ENCODE measurements at regions not wholly inside any gene's neighbourhood (a gene's known extent, or its start where the extent isn't known, plus 50 kb on each side); places are given as distances from the start of the nearest gene placed in this dataset.

DNA sequence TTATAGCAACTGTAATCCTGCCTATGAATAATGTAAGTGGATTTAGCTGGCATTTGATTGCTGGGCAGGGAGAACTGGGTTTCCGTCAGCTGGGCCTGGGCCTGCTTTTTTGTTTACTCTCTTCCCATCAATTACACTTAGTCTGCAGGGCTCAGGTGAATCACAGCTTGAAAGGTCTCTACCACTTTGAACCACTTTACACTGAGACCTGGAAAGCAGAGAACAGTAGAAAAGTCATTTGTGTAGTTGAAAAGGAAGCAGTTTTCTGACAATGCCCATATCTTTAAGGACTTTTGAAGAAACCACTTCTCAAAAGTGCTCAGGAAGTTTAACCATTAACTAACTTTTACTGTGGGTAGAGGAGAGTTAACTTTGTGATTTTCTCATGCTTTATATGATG, 315.4 kb upstream of the SASH1 start:
- Histone ChIP-seq H4K20me1 (ENCODE audit: insufficient read depth, low read length) (no peaks in the 10 kb centered on the region), H3K4me3 (ENCODE audit: low read depth in 1 of 2, low read length in 2 of 2) (no peak overlapping the region), H3K4me1 (ENCODE audit: insufficient read depth, low read length) (no peaks in the 10 kb centered on the region), H3K36me3 (ENCODE audit: insufficient read depth, low read length) (no peaks in the 10 kb centered on the region), H3K27me3 (ENCODE audit: insufficient read depth, low read length, poor library complexity) (no peaks in the 10 kb centered on the region), H3K4me2 (ENCODE audit: insufficient read depth, low read length) (no peak overlapping the region), H3K9me3 (ENCODE audit: insufficient read depth, low read length, severe bottlenecking) (no peaks in the 10 kb centered on the region), H3K79me2 (ENCODE audit: insufficient read depth, low read length) (no peaks in the 10 kb centered on the region), H2AFZ (ENCODE audit: low read depth, low read length) (no peak overlapping the region), H3K9ac (ENCODE audit: low read depth, low read length) (no peak overlapping the region), H3K27ac (ENCODE audit: low read length) (no peak overlapping the region)
- TF ChIP-seq EZH2 (IDR thresholded peaks at IDR 0.05; ENCODE audit: borderline replicate concordance, low read depth, low read length, severe bottlenecking), result no peak
- TF ChIP-seq, protein P1, sequence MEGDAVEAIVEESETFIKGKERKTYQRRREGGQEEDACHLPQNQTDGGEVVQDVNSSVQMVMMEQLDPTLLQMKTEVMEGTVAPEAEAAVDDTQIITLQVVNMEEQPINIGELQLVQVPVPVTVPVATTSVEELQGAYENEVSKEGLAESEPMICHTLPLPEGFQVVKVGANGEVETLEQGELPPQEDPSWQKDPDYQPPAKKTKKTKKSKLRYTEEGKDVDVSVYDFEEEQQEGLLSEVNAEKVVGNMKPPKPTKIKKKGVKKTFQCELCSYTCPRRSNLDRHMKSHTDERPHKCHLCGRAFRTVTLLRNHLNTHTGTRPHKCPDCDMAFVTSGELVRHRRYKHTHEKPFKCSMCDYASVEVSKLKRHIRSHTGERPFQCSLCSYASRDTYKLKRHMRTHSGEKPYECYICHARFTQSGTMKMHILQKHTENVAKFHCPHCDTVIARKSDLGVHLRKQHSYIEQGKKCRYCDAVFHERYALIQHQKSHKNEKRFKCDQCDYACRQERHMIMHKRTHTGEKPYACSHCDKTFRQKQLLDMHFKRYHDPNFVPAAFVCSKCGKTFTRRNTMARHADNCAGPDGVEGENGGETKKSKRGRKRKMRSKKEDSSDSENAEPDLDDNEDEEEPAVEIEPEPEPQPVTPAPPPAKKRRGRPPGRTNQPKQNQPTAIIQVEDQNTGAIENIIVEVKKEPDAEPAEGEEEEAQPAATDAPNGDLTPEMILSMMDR (IDR thresholded peaks at IDR 0.05; ENCODE audit: borderline replicate concordance, extremely low read depth, low read length, poor library complexity, severe bottlenecking), result no peak
- ATAC-seq (ENCODE audit: insufficient read depth, low read depth) (no peak), DNase-seq (no peak)

DNA sequence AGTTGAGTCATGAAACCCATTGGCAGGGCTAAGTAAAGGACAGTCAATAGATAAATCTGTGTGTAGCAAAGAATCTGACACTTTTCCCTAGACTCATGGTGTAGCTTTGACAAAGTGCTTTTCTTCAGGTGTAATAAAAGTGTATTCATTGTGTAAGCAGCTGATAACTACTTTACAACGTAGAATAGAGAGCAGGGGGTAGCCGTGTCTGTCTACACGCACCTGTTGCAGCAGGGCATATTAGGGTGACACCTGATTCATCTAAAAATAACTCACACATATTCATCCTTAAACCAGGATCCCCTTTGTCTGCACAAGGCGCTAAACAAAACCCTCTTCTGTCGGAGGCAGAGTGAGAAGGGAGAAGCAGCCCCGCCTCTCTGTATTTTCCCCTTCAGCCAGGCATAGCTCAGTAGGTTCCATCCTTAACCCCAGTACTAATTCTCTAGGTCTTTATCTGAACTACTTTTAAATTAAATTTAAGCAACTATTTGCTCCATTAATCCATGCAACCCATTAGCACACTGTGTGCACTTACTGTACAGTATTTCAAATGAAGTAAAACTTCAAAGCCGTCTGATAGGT, 306.7 kb upstream of the SASH1 start:
- H3K27me3 ChIP-seq (ENCODE audit: insufficient read depth, low read length, poor library complexity), result peaks cover 2% of the 10 kb centered on the region
- H4K20me1 ChIP-seq (ENCODE audit: insufficient read depth, low read length), result no peaks in the 10 kb centered on the region
- H3K4me2 ChIP-seq (ENCODE audit: insufficient read depth, low read length), result no peak overlapping the region
- ATAC-seq (ENCODE audit: insufficient read depth, low read depth) (no peak), DNase-seq (no peak)
- H3K27ac ChIP-seq (ENCODE audit: low read length), result no peak overlapping the region
- H3K9me3 ChIP-seq (ENCODE audit: insufficient read depth, low read length, severe bottlenecking), result no peaks in the 10 kb centered on the region
- no peak overlapping the region for H3K9ac ChIP-seq (ENCODE audit: low read depth, low read length)
- no peaks in the 10 kb centered on the region for H3K4me1 ChIP-seq (ENCODE audit: insufficient read depth, low read length)
- H2AFZ ChIP-seq (ENCODE audit: low read depth, low read length), result no peak overlapping the region
- no peak overlapping the region for H3K4me3 ChIP-seq (ENCODE audit: low read depth in 1 of 2, low read length in 2 of 2)
- TF ChIP-seq EZH2 (IDR thresholded peaks at IDR 0.05; ENCODE audit: borderline replicate concordance, low read depth, low read length, severe bottlenecking), result no peak
- TF ChIP-seq, protein P1 (IDR thresholded peaks at IDR 0.05; ENCODE audit: borderline replicate concordance, extremely low read depth, low read length, poor library complexity, severe bottlenecking), result no peak
- no peaks in the 10 kb centered on the region for H3K79me2 ChIP-seq (ENCODE audit: insufficient read depth, low read length)
- H3K36me3 ChIP-seq (ENCODE audit: insufficient read depth, low read length), result no peaks in the 10 kb centered on the region

DNA sequence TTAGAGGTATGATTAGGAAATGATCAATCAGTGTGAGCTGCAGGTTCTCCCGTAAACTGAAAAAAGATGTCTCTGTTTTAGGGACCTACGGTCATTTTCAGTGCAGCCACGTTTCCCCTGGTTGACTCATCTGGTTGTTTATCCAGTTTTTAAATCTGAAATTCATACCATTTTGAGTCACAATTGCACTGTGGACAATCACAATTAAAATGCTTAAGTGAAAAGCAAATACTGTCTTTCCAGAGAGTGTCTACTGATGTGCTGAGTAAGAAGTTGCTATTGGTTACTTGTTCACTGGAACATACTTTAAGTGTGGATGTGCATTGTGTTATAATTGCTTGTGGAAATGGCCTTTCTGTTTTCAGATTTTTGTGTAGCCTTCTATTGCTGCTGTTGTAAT, 305.1 kb upstream of the SASH1 start:
- no peak overlapping the region for H3K9ac ChIP-seq (ENCODE audit: low read depth, low read length)
- H4K20me1 ChIP-seq (ENCODE audit: insufficient read depth, low read length), result no peaks in the 10 kb centered on the region
- no peaks in the 10 kb centered on the region for H3K4me1 ChIP-seq (ENCODE audit: insufficient read depth, low read length)
- no peaks in the 10 kb centered on the region for H3K9me3 ChIP-seq (ENCODE audit: insufficient read depth, low read length, severe bottlenecking)
- no peak for DNase-seq
- no peaks in the 10 kb centered on the region for H3K79me2 ChIP-seq (ENCODE audit: insufficient read depth, low read length)
- no peak overlapping the region for H3K4me2 ChIP-seq (ENCODE audit: insufficient read depth, low read length)
- no peak for ATAC-seq (ENCODE audit: insufficient read depth, low read depth)
- no peaks in the 10 kb centered on the region for H3K36me3 ChIP-seq (ENCODE audit: insufficient read depth, low read length)
- no peak overlapping the region for H3K27ac ChIP-seq (ENCODE audit: low read length)
- peaks cover 2% of the 10 kb centered on the region for H3K27me3 ChIP-seq (ENCODE audit: insufficient read depth, low read length, poor library complexity)
- TF ChIP-seq EZH2 (IDR thresholded peaks at IDR 0.05; ENCODE audit: borderline replicate concordance, low read depth, low read length, severe bottlenecking), result no peak
- no peak overlapping the region for H3K4me3 ChIP-seq (ENCODE audit: low read depth in 1 of 2, low read length in 2 of 2)
- H2AFZ ChIP-seq (ENCODE audit: low read depth, low read length), result no peak overlapping the region

DNA sequence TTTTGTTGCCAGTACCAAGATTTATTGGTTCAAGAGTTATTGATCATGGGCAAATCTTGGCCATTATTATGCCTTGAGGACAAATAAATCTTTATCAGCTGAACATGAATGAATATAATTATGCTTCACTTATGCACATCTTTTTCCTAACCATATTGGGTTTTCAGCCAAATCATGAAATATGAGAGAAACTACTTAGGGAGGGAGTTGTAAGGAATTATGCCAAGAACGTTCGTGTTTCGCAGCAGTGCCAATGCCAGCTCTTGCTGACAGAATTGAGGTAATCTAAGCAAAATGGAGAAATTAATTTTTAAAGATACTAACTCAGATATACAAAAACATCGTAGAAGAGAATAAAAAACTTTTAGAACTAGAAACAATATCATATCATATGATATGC, 301.1 kb upstream of the SASH1 start:
- no peaks in the 10 kb centered on the region for H3K4me1 ChIP-seq (ENCODE audit: insufficient read depth, low read length)
- no peaks in the 10 kb centered on the region for H3K27me3 ChIP-seq (ENCODE audit: insufficient read depth, low read length, poor library complexity)
- no peak for DNase-seq
- no peaks in the 10 kb centered on the region for H3K36me3 ChIP-seq (ENCODE audit: insufficient read depth, low read length)
- no peak overlapping the region for H3K27ac ChIP-seq (ENCODE audit: low read length)
- no peak overlapping the region for H2AFZ ChIP-seq (ENCODE audit: low read depth, low read length)
- H3K79me2 ChIP-seq (ENCODE audit: insufficient read depth, low read length), result no peaks in the 10 kb centered on the region
- no peak overlapping the region for H3K9ac ChIP-seq (ENCODE audit: low read depth, low read length)
- H3K4me2 ChIP-seq (ENCODE audit: insufficient read depth, low read length), result no peak overlapping the region
- no peaks in the 10 kb centered on the region for H4K20me1 ChIP-seq (ENCODE audit: insufficient read depth, low read length)
- ATAC-seq (ENCODE audit: insufficient read depth, low read depth), result no peak
- no peak overlapping the region for H3K4me3 ChIP-seq (ENCODE audit: low read depth in 1 of 2, low read length in 2 of 2)
- peaks cover 2% of the 10 kb centered on the region for H3K9me3 ChIP-seq (ENCODE audit: insufficient read depth, low read length, severe bottlenecking)
- no peak for TF ChIP-seq EZH2 (IDR thresholded peaks at IDR 0.05; ENCODE audit: borderline replicate concordance, low read depth, low read length, severe bottlenecking)
- TF ChIP-seq, protein P1 (IDR thresholded peaks at IDR 0.05; ENCODE audit: borderline replicate concordance, extremely low read depth, low read length, poor library complexity, severe bottlenecking), result no peak
